HepG2 (cell line): ENCODE measurements at regions not wholly inside any gene's neighbourhood (a gene's known extent, or its start where the extent isn't known, plus 50 kb on each side); places are given as distances from the start of the nearest gene placed in this dataset.

Source experiments
- ATF1 ChIP-seq: IDR thresholded peaks from 2 replicates; pipeline ENCODE4 v1.6.1; 2016; ENCODE audit warnings: mild to moderate bottlenecking, control low read depth
- CENPBD1 ChIP-seq: sonication (generic); formaldehyde crosslinking; IDR thresholded peaks from 2 replicates; pipeline ENCODE4 v1.8.0; 2022; ENCODE audit warnings: missing genetic modification reagents, low read depth, mild to moderate bottlenecking, borderline replicate concordance
- ETV5 ChIP-seq: IDR thresholded peaks from 2 replicates; pipeline ENCODE4 v1.6.1; 2018; ENCODE audit warnings: missing biosample characterization, missing genetic modification reagents, inconsistent platforms, borderline replicate concordance
- GATAD2A ChIP-seq: IDR thresholded peaks from 2 replicates; pipeline ENCODE4 v1.6.1; 2016
- HES4 ChIP-seq: sonication (generic); formaldehyde crosslinking; IDR thresholded peaks from 2 replicates; pipeline ENCODE4 v1.9.0; 2021; ENCODE audit warnings: mild to moderate bottlenecking, missing genetic modification reagents, borderline replicate concordance
- KLF12 ChIP-seq: sonication (generic); formaldehyde crosslinking; IDR thresholded peaks from 2 replicates; pipeline ENCODE4 v1.4.0; 2020; ENCODE audit warnings: missing genetic modification reagents, borderline replicate concordance
- MTF2 ChIP-seq: sonication (generic); formaldehyde crosslinking; IDR thresholded peaks from 2 replicates; pipeline ENCODE4 v1.5.0; 2020; ENCODE audit warnings: missing genetic modification reagents, borderline replicate concordance
- MYPOP ChIP-seq: sonication (generic); formaldehyde crosslinking; IDR thresholded peaks from 2 replicates; pipeline ENCODE4 v1.8.1; 2023; ENCODE audit warnings: mild to moderate bottlenecking, moderate library complexity, missing genetic modification reagents
- NFAT5 ChIP-seq: sonication (generic); formaldehyde crosslinking; IDR thresholded peaks from 2 replicates; pipeline ENCODE4 v1.4.0; 2020; ENCODE audit warnings: missing genetic modification reagents
- POGK ChIP-seq: sonication (generic); formaldehyde crosslinking; conservative IDR thresholded peaks from 2 replicates; pipeline ENCODE4 v1.8.0; 2022; ENCODE audit warnings: mild to moderate bottlenecking, moderate library complexity, missing genetic modification reagents
- RNF219 ChIP-seq: sonication (generic); formaldehyde crosslinking; IDR thresholded peaks from 2 replicates; pipeline ENCODE4 v1.5.0; 2020; ENCODE audit warnings: mild to moderate bottlenecking, missing genetic modification reagents
- SIN3B ChIP-seq: fragments of 150-350 bp; IDR thresholded peaks from 2 replicates; pipeline ENCODE4 v1.6.1; 2014; ENCODE audit warnings: low read length
- SMAD3 ChIP-seq: sonication (generic); formaldehyde crosslinking; IDR thresholded peaks from 2 replicates; pipeline ENCODE4 v1.4.0; 2020; ENCODE audit warnings: missing genetic modification reagents
- SP5 ChIP-seq: IDR thresholded peaks from 2 replicates; pipeline ENCODE4 v1.6.1; 2016; ENCODE audit warnings: low read depth, borderline replicate concordance
- TFDP2 ChIP-seq: sonication (generic); formaldehyde crosslinking; IDR thresholded peaks from 2 replicates; pipeline ENCODE4 v1.4.0; 2020; ENCODE audit warnings: missing genetic modification reagents
- ZNF136 ChIP-seq: sonication (generic); formaldehyde crosslinking; IDR thresholded peaks from 2 replicates; pipeline ENCODE4 v1.8.1; 2022; ENCODE audit warnings: low read depth, mild to moderate bottlenecking, moderate library complexity, missing genetic modification reagents
- ZNF772 ChIP-seq: sonication (generic); formaldehyde crosslinking; IDR thresholded peaks from 2 replicates; pipeline ENCODE4 v1.5.0; 2020; ENCODE audit warnings: mild to moderate bottlenecking, missing genetic modification reagents
- ZNF780A ChIP-seq: sonication (generic); formaldehyde crosslinking; IDR thresholded peaks from 2 replicates; pipeline ENCODE4 v1.8.0; 2022; ENCODE audit warnings: mild to moderate bottlenecking, missing genetic modification reagents, moderate library complexity
- ZSCAN30 ChIP-seq: sonication (generic); formaldehyde crosslinking; IDR thresholded peaks from 2 replicates; pipeline ENCODE4 v1.5.0; 2020; ENCODE audit warnings: mild to moderate bottlenecking, missing genetic modification reagents

- TF ChIP-seq TFDP2 (0 out of 2 replicates have a peak, but pooled peaks have one; percentile 25), ATF1 (CRISPR knock-in tag) (peak; percentile 90), ZNF136 (CRISPR knock-in tag) (no peak), ETV5 (CRISPR knock-in tag) (peak; percentile 96), POGK (CRISPR knock-in tag) (peak; percentile 85), GATAD2A (peak; percentile 96), ZNF772 (CRISPR knock-in tag) (peak; percentile 32; the same call in 1 of the 2 replicates), SMAD3 (CRISPR knock-in tag) (peak; percentile 97), ZNF780A (CRISPR knock-in tag) (no peak), RNF219 (0 out of 2 replicates have a peak, but pooled peaks have one; percentile 70), KLF12 (CRISPR knock-in tag) (no peak), NFAT5 (CRISPR knock-in tag) (no peak), CENPBD1 (no peak), SIN3B (no peak), ZSCAN30 (CRISPR knock-in tag) (no peak), HES4 (CRISPR knock-in tag) (no peak), MYPOP (peak; percentile 89; the same call in 1 of the 2 replicates), SP5 (peak; percentile 63), MTF2 (CRISPR knock-in tag) (no peak)
These were observed 114.1 kb upstream of the GALNT15 start (continued) for GRCh38 chr3:16060358-16060852.
